ENCODE measurements at regions not wholly inside any gene's neighbourhood (a gene's known extent, or its start where the extent isn't known, plus 50 kb on each side); places are given as distances from the start of the nearest gene placed in this dataset.

GRCh38 chr3:83734656-83735055 is 1224.1 kb upstream of the CADM2 start:
- no peak for TF ChIP-seq POLR2AphosphoS5 (IDR thresholded peaks at IDR 0.05)
- no peak for TF ChIP-seq CTCF (IDR thresholded peaks at IDR 0.05)
- no peak for TF ChIP-seq POLR2A (IDR thresholded peaks at IDR 0.05)

All from breast epithelium (tissue), 3 donors.